Left lobe of liver (tissue), 2 donors: ENCODE measurements at regions not wholly inside any gene's neighbourhood (a gene's known extent, or its start where the extent isn't known, plus 50 kb on each side); places are given as distances from the start of the nearest gene placed in this dataset.
"Not testable (repeated sequence)": the region's sequence is repeated elsewhere in the genome, so short reads cannot be mapped to it uniquely, and the experiment has no call there.

ENCODE experiments used
- ATAC-seq: fragments of 200-7000 bp; cut with Tn5 transposase; one replicate; pipeline ENCODE4 v1.9.1; 2020; ENCODE audit warnings: mild to moderate bottlenecking, moderate library complexity
- DNase-seq: peaks from one replicate; pipeline ENCODE4 v3.0.0-alpha.2; 2020; ENCODE audit warnings: low spot score
- donor health status: DM: no; HTN: no; CAD: no; lungs with moderate emphysema.
- donor health status: DM: no; HTN: yes; CAD: no.

DNA sequence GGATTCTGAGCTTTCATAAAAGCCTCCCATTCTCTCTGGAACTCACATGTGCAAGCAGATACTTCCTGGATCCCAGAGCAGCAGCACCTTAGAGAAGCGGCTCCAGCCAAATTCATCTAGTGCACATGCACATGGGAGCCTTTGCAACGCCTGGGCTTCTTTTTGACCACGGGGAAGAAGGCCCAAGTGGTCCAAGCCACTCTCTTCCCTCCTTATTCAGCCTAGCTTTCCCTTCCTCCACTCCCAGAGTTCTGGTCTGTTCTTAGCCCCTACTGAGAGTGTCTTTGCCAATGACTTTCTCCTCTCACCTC, 118.7 kb downstream of the ZNF365 start:
- DNase-seq (no peak), ATAC-seq (no peak)

GRCh38 chr10:62496925-62497324, 122.8 kb downstream of the ZNF365 start:
- no peak for ATAC-seq

GRCh38 chr10:62498271-62498670, 124.1 kb downstream of the ZNF365 start:
- DNase-seq (no peak), ATAC-seq (no peak)

More at GRCh38 chr10:62496925-62497324, 122.8 kb downstream of the ZNF365 start:
- no peak for DNase-seq

DNA sequence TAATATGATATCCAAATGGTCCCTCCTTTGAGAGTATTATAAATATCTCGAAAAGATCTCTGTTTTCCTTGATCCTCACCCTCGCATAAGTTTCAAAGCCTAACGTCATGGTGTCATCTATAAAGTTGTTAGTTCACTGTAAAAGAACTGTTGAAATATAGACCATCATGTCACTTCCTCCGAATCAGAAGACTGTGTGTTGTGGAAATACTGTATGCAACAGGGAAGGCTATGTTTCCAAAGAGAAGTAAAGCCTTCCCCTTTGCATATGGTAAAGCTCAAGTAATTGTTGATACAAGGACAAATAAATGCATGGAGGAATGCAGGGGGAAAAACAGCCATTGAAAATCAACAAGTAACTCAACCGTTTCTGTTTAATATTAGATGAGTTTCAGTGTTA, 125.9 kb downstream of the ZNF365 start:
- ATAC-seq, DNase-seq: not testable (repeated sequence)

- DNase-seq: no peak
- ATAC-seq: no peak
Measured at GRCh38 chr10:62501547-62501946, 127.4 kb downstream of the ZNF365 start.

DNA sequence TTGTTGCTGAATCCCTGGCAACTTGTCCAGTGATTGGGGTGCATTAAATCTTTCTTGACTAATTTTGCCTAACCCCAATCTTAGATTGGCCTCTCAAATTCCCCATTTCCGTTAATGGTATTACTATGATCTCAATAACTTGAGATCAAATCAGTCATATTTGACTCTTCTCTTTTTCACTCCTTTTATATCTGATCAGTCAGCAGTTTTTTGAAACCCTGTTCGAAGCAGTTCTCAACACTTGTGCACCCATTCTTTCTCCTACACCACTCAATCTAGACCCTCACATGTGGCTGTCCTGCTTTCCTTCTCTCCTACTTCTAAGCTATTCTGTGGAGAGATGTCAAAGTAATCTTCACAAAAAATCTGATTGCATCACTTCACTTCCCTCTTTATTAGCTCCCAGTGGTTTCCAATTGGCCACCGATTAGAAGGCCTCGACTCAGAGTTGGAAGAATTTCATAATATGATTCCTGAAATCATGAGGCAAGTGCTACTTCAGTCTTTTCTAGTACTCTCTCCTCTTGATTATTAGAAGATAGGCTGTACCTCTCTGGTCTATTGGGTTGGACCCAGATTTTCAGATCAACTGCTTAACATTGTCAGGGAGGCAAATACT, 128.9 kb downstream of the ZNF365 start:
- no peak for ATAC-seq
- DNase-seq: no peak

- ATAC-seq: no peak
Measured at GRCh38 chr10:62503872-62504271, 129.7 kb downstream of the ZNF365 start.

DNA sequence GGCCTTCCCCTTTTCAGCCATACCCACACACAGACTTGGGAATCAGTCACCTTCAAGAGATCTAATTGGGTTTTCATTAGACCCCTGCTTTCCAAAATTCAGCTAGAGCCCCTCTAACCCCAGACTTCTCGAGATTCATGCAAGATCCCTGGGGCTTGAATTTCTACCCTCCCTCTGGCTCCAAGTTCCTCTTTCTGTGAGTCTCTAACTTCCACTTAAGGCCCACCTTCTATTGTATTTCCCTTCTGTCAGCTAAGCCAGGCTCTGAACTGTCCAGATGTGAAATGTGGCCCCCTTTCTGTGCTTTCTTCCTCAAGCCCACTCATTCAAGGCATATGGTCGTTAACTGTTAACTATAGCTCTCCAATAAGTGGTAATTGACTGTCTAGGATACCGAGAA, 132.2 kb downstream of the ZNF365 start:
- ATAC-seq: no peak
- DNase-seq: no peak

More at GRCh38 chr10:62503872-62504271, 129.7 kb downstream of the ZNF365 start:
- DNase-seq: no peak

DNA sequence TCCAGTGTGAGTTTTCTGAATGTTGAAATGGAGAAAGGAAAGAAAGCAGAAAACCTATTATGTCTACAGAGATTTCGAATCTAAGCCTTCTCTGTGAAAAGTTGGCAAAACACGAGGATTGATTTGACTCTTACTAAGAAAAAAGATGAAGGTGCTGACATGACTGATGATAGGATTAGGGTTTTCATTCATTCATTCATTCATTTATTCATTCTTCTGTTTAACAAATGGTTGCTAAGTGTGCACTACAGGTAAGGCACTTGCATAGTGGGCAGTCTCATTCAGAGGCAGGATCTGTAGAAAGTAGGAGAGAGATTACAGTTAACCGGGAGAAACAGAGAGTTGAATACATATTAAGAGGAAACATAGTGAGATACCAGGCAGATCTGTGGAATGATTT, 137.1 kb downstream of the ZNF365 start:
- ATAC-seq: no peak
- DNase-seq: no peak

DNA sequence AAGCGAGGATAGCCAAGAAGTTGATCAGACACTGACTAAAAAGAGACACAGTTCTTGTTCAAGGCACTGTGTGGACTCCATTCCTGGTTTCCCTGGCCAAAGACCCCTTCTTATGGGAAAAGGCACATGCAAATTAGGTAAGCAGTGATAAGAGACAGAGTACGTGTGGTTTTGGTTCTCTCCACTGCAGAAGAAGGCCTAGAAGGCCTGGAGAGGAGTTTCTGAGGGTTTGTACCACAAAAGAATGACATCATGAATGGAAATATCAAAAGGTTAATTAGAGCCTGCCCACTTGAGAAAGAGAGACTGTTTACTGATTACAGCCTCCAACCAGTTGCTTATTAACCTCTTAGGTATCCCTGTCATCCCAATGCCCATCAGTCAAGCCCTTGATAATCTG, 137.5 kb downstream of the ZNF365 start:
- ATAC-seq: no peak
- no peak for DNase-seq

DNA sequence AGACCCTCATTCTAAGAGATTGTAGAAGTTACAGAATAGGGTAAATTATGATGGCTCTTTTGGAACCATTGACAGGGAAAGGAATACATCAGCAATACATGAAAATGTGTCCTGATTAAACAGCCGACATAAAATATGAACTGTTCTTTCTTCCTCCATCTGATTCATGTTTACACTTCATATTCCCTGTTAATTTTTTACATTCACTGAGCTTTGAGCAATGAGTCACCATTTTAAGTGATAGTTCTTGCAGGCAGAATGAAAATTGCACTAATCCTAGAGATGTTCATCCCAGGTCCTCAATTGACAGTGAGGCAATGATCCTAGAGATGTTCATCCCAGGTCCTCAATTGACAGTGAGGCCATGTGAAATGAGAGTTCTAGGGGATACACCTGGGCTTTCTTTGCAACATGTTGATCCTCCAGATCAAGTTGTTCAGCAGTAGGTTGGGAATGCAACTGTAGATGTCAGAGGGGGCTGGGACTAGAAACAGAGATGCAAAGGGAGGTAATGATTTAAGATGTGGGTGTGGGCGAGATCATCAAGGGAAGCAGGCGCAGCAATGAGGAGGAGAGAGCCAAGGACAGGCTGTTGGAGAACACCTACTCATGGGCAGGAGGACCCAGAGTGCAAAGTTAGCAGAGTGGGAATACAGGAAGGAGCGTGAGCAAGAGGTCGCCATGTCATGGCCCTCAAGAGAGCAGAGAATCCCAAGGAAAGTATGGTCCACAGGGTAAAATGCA, 138.7 kb downstream of the ZNF365 start:
- DNase-seq (no peak), ATAC-seq (no peak)

- no peak for ATAC-seq
- no peak for DNase-seq
Measured at GRCh38 chr10:62514079-62514693, 140.0 kb downstream of the ZNF365 start.

GRCh38 chr10:62517252-62517651, 143.1 kb downstream of the ZNF365 start:
- ATAC-seq: no peak
- no peak for DNase-seq

- ATAC-seq: no peak
- no peak for DNase-seq
Measured at GRCh38 chr10:62527019-62527827, 153.1 kb downstream of the ZNF365 start.

GRCh38 chr10:62528441-62528840, 154.3 kb downstream of the ZNF365 start:
- DNase-seq: no peak
- no peak for ATAC-seq

- DNase-seq: no peak
- ATAC-seq: no peak
Measured at GRCh38 chr10:62529396-62529795, 155.2 kb downstream of the ZNF365 start.

DNA sequence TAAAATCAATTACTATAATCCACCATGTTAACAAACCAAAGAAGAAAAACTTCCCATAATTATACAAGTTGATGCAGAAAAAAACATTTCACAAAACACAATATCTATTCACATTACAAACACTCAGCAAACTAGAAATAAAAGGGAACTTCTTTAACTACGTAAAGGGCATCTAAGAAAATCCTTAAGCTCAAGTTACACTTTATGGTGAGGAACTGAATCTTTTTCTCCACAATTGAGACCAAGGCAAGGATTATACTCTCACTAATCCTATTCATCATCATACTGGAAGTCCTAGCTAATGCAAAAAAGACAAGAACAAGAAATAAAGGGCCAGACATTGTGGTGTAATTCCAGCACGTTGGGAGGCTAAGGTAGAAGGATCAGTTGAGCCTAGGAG, 159.9 kb downstream of the ZNF365 start:
- DNase-seq: no peak
- no peak for ATAC-seq

DNA sequence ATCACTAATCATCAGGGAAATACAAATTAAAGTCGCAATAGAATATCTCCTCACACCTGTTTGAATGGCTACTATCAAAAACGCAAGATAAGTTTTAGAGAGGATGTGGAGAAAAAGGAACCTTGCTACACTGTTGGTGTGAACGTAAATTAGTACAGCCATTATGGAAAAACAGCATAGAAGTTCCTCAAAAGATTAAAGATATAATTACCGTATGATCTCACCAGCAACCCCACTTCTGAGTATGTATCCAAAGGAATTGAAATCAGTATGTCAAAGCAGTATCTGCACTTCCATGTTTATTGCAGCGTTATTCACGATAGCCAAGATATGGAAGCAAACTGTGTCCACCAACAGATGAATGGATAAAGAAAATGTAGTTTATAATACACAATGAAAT, 164.4 kb downstream of the ZNF365 start:
- ATAC-seq (no peak), DNase-seq (no peak)

DNA sequence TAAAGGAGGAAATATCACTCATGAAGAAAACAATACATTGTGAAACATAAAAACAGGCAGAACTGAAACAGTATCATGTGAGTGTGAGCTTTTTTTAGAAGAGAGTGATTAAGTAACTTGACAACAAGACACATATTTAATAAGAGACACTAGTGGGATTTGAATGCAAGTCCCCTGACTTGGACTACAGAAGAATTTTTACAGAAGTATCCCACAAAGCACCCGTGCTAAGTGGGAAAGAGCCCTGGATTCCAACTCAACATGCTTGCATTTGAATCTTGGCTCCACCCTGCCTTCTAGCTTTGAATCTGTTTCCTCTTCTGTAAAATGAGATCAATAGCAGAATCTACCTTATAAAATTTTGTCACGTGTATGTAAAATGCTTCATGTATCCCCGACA, 166.2 kb downstream of the ZNF365 start:
- ATAC-seq (no peak), DNase-seq (no peak)

GRCh38 chr10:62541811-62542210, 167.6 kb downstream of the ZNF365 start:
- DNase-seq: no peak

GRCh38 chr10:62543571-62544355, 169.6 kb downstream of the ZNF365 start:
- DNase-seq (no peak), ATAC-seq (no peak)

More at GRCh38 chr10:62541811-62542210, 167.6 kb downstream of the ZNF365 start:
- ATAC-seq: no peak
